Activated CD8-positive, alpha-beta T cell treated with anti-CD3 and anti-CD28 coated beads, Interleukin-2, amount 10 ng/mL, durations not matched to agents 7 days and 5 days (primary cell): ENCODE measurements at regions not wholly inside any gene's neighbourhood (a gene's known extent, or its start where the extent isn't known, plus 50 kb on each side); places are given as distances from the start of the nearest gene placed in this dataset.

ENCODE experiments used
- ATAC-seq: fragments of 150-1000 bp; cut with Tn5 transposase; one replicate; pipeline ENCODE4 v1.10.0; 2021; ENCODE audit warnings: moderate library complexity
- CTCF ChIA-PET: fragments of 350-600 bp; sonication (Branson Sonifier 250); formaldehyde crosslinking; loops from one replicate; lab custom pipeline; 2021; ENCODE audit warnings: antibody characterized with exemption; lab: Charles Lee
- POLR2A ChIA-PET: fragments of 350-600 bp; sonication (Branson Sonifier 250); formaldehyde crosslinking; loops from one replicate; lab custom pipeline; 2021; ENCODE audit warnings: antibody characterized with exemption; lab: Charles Lee
- DNase-seq: peaks from one replicate; pipeline ENCODE4 v3.0.0-alpha.2; 2020
- H3K27ac Mint-ChIP-seq: one replicate; pipeline ENCODE4 v1.8.0; 2021; ENCODE audit warnings: mild to moderate bottlenecking, mixed read lengths
- H3K27me3 Mint-ChIP-seq: one replicate; pipeline ENCODE4 v1.8.0; 2021; ENCODE audit warnings: low read depth, mixed read lengths
- H3K36me3 Mint-ChIP-seq: one replicate; pipeline ENCODE4 v1.8.0; 2021; ENCODE audit warnings: low read depth, mixed read lengths
- H3K4me1 Mint-ChIP-seq: one replicate; pipeline ENCODE4 v1.8.0; 2021; ENCODE audit warnings: low read depth, mixed read lengths
- H3K4me3 Mint-ChIP-seq: one replicate; pipeline ENCODE4 v1.8.0; 2021; ENCODE audit warnings: mild to moderate bottlenecking, mixed read lengths
- H3K9me3 Mint-ChIP-seq: one replicate; pipeline ENCODE4 v1.8.0; 2022; ENCODE audit warnings: mixed read lengths; ENCODE audit not compliant: insufficient read depth

- ChIA-PET CTCF (no interaction called here), POLR2A (no interaction called here)
- no peak for ATAC-seq
- Mint-ChIP-seq H3K4me1 (no peaks in the 10 kb centered on the region), H3K27me3 (peaks cover 2% of the 10 kb centered on the region), H3K4me3 (no peak overlapping the region), H3K27ac (no peak overlapping the region), H3K9me3 (no peaks in the 10 kb centered on the region), H3K36me3 (no peaks in the 10 kb centered on the region)
- DNase-seq: no peak
Measured at GRCh38 chr3:124234852-124235252, 242.9 kb upstream of the ROPN1 start.

DNA sequence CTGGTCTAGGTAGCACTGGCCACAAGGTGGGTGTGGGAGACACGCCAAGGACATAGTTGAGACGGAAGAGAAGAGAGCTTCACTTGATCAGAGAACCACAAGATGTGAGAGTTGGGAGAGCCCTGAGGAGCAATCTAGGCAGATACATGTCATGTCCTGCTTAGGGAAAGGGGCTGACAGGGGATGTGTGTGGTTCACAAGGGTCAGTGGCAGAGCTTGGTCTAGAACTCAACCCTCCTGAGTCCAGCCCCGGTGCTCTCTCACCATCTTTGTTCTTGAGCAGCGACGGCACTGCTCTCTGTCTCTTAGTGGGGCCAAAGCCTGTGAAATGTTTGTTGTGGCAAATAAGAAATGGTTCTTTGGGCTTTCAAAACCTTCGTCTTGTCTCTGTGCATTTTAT, 243.5 kb upstream of the ROPN1 start:
- ChIA-PET CTCF (no interaction called here), POLR2A (no interaction called here)
- no peaks in the 10 kb centered on the region for H3K27me3 Mint-ChIP-seq
- no peaks in the 10 kb centered on the region for H3K9me3 Mint-ChIP-seq
- DNase-seq (no peak), ATAC-seq (no peak)
- no peaks in the 10 kb centered on the region for H3K36me3 Mint-ChIP-seq
- no peak overlapping the region for H3K4me3 Mint-ChIP-seq
- H3K27ac Mint-ChIP-seq: no peak overlapping the region
- H3K4me1 Mint-ChIP-seq: no peaks in the 10 kb centered on the region

DNA sequence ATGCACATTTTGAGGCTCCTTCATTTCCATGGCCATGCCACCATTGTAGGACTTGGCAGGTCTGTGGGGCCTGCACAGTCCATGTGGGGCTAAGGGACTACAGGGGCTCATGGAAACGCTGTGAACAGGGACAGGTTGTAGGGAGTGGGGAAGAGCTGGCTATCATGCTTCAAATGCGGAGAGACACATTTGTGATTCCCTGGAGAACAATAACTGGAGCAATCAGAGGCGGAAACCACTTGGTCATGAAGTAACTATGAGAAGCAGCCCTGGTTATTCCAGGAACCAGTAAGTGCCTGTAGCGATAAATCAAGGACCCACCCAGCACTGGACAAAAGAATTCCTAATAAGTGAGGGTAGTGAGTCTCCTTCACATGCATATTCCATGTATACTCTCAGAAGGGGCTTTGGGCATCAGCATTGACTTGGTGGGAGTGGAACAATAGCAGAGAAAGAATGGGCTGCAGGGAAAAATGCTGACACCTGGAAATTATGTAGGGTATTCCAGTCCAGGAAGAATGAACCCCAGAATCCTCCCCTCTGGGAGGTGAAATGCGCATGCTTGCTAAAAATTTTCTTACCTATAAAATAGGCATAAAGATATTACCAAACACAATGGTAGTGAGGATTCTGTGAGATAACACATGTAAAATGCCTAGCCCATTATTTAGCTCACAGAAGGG, 251.4 kb upstream of the ROPN1 start:
- DNase-seq (no peak), ATAC-seq (no peak)
- Mint-ChIP-seq H3K27ac (no peak overlapping the region), H3K36me3 (no peaks in the 10 kb centered on the region), H3K4me3 (no peak overlapping the region), H3K27me3 (peaks cover 7% of the 10 kb centered on the region), H3K4me1 (no peaks in the 10 kb centered on the region), H3K9me3 (no peaks in the 10 kb centered on the region)
- ChIA-PET CTCF (no interaction called here), POLR2A (no interaction called here)

DNA sequence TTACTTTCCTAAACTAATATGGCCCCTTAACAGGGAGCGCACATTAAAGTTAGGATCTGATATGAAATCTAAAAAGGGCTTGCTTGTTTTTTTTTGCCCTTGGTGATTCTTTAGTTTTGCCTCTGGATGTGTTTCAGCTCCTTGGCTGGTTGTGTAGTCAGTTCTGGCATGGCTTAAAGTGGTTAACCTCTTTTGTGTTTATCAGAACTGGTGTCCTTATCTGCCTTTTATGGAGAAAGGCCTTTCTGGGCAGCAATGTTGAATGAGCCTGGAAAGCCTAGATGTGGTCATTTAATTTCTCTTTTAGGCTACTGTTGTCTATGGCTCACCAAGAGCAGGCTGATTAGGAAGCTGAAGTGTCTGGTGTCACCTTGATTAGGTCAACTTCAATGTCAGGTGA, 254.5 kb upstream of the ROPN1 start:
- ATAC-seq: no peak
- H3K9me3 Mint-ChIP-seq: no peaks in the 10 kb centered on the region
- ChIA-PET POLR2A (no interaction called here), CTCF (interaction anchor here (1.0 kb wide), 1 partner anchor 231 kb away, joined by 3 read pairs; no protein-coding TSS in a partner anchor)
- peaks cover 4% of the 10 kb centered on the region for H3K4me1 Mint-ChIP-seq
- H3K27ac Mint-ChIP-seq: no peak overlapping the region
- no peaks in the 10 kb centered on the region for H3K36me3 Mint-ChIP-seq
- H3K27me3 Mint-ChIP-seq: peaks cover 18% of the 10 kb centered on the region
- no peak overlapping the region for H3K4me3 Mint-ChIP-seq
- no peak for DNase-seq

DNA sequence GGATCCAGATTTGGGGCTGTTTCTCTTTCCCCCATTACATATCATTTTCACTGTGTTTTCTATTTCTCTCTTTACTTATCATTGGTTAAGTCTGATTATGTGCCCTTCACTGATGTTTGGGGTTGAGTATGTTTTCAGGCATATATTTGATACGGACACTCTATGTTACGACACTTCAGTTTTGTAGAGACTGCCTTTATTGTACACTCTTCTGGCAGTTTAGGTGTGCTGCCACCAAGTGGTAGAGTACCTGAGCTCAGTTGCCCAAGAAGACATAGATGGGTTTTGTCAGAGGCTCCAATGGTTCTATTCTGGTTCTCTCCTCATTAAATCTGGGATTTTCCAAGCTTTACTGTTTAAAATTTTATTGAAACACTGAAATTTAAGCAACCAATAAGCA, 255.0 kb upstream of the ROPN1 start:
- Mint-ChIP-seq H3K4me3 (no peak overlapping the region), H3K27me3 (peaks cover 18% of the 10 kb centered on the region), H3K36me3 (no peaks in the 10 kb centered on the region), H3K27ac (no peak overlapping the region), H3K4me1 (peaks cover 4% of the 10 kb centered on the region), H3K9me3 (no peaks in the 10 kb centered on the region)
- CTCF ChIA-PET: interaction anchor here (1.0 kb wide), 1 partner anchor 231 kb away, joined by 3 read pairs; no protein-coding TSS in a partner anchor
- DNase-seq: no peak
- no peak for ATAC-seq
- POLR2A ChIA-PET: no interaction called here

DNA sequence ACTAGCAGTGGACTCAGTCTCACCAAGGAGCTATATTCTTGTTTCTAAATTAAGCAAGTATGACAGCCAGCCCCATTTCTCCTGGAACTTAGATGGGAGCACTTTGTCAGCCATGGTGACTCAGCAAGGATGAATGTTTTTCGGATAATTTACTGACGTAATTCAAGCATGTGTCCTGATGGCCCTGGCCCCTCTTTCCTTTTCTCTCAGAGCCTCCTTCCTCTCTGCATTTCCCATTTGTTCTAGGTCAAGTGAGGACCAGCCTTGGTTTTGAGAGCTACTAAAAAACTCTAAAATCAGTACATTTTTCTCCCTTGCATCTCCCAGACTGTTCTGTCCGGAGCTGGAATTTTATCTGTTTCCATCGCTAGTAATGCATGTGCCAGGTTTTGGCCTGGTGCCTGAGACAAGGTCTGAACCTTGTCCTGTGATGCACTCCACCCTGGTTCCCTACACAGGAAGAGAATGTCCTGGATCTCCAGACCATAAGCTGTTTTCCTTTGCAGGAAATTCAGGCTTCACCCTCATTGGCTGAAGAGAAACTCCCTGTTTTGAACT, 256.6 kb upstream of the ROPN1 start:
- CTCF ChIA-PET: interaction anchor here (0.6 kb wide), 1 partner anchor 506 kb away, joined by 3 read pairs; no protein-coding TSS in a partner anchor
- Mint-ChIP-seq H3K4me3 (no peak overlapping the region), H3K4me1 (peaks cover 4% of the 10 kb centered on the region), H3K27me3 (peaks cover 21% of the 10 kb centered on the region), H3K9me3 (no peaks in the 10 kb centered on the region), H3K27ac (no peak overlapping the region), H3K36me3 (no peaks in the 10 kb centered on the region)
- POLR2A ChIA-PET: no interaction called here
- DNase-seq (no peak), ATAC-seq (no peak)

GRCh38 chr3:124249038-124249437, 257.1 kb upstream of the ROPN1 start:
- DNase-seq (no peak), ATAC-seq (no peak)
- H3K27ac Mint-ChIP-seq: no peak overlapping the region
- H3K4me1 Mint-ChIP-seq: peaks cover 4% of the 10 kb centered on the region
- no peaks in the 10 kb centered on the region for H3K9me3 Mint-ChIP-seq
- H3K36me3 Mint-ChIP-seq: no peaks in the 10 kb centered on the region
- POLR2A ChIA-PET: no interaction called here
- no peak overlapping the region for H3K4me3 Mint-ChIP-seq
- H3K27me3 Mint-ChIP-seq: peaks cover 21% of the 10 kb centered on the region
- CTCF ChIA-PET: interaction anchor here (0.6 kb wide), 1 partner anchor 507 kb away, joined by 3 read pairs; no protein-coding TSS in a partner anchor

DNA sequence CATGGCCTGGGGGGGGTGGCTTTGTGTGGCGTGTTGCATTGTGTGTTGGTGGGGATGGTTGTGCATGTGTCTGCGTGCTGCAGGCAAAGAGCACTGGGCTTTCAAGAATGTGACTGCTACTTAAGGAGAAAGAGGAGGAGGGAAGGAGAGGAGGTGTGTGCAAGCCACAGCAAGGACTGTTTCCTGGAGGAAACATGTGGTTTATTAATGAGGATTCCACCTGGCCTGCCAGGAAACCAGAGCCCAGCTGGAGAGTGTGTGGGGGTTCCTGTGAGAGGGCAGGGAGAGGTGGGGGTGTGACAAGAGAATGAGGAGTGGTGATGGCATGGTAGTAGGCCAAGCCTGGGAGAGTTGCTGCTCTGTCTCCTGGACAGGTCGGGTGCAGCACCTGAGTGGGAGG, 258.1 kb upstream of the ROPN1 start:
- Mint-ChIP-seq H3K27ac (no peak overlapping the region), H3K9me3 (no peaks in the 10 kb centered on the region), H3K4me1 (peaks cover 4% of the 10 kb centered on the region), H3K27me3 (peaks cover 21% of the 10 kb centered on the region), H3K36me3 (no peaks in the 10 kb centered on the region), H3K4me3 (no peak overlapping the region)
- ChIA-PET CTCF (no interaction called here), POLR2A (no interaction called here)
- DNase-seq (no peak), ATAC-seq (no peak)

DNA sequence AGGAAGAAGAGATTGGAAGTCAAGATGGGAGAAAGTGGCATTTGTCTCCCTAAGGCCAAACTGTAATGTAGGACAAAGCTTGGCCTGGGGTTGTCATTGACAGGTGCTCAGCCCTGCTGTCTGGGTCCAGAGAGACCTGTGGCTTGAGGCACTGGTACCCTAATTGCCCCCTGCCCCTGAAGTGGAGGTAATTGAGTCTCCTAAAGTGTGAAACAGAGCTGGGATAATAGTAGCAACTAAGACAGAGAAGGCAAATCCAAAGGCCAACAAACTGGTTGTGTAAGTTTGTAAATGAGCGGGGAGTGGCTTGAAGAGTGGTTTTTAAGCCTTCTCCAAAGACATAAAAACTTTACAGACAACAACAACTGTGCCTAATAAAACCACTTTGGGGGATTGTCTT, 264.2 kb upstream of the ROPN1 start:
- Mint-ChIP-seq H3K4me3 (no peak overlapping the region), H3K36me3 (no peaks in the 10 kb centered on the region), H3K27ac (no peak overlapping the region), H3K9me3 (no peaks in the 10 kb centered on the region), H3K4me1 (no peaks in the 10 kb centered on the region), H3K27me3 (peaks cover 3% of the 10 kb centered on the region)
- ATAC-seq (no peak), DNase-seq (no peak)
- ChIA-PET POLR2A (no interaction called here), CTCF (no interaction called here)

DNA sequence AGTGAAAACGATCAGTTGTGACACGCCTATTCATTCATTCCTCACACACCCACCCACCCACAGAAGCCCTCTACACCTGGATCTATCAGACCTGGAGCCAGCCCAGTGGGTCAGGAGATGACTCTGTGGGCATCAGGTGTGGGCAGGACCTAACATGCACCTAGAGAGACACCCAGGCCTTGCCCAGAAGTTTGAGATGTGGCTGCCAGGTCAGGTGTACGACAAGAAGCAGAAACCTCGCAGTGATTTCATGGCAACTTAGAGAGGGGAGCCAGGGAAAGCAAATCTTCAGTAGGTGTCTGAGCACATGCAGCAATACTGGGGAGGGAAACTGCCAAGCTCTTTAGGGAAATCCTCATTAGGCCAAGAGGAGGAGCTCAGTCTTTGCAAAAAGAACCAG, 264.7 kb upstream of the ROPN1 start:
- ATAC-seq (no peak), DNase-seq (no peak)
- H3K36me3 Mint-ChIP-seq: no peaks in the 10 kb centered on the region
- no peak overlapping the region for H3K27ac Mint-ChIP-seq
- no peaks in the 10 kb centered on the region for H3K9me3 Mint-ChIP-seq
- ChIA-PET POLR2A (no interaction called here), CTCF (no interaction called here)
- H3K4me1 Mint-ChIP-seq: no peaks in the 10 kb centered on the region
- no peak overlapping the region for H3K4me3 Mint-ChIP-seq
- H3K27me3 Mint-ChIP-seq: peaks cover 3% of the 10 kb centered on the region

DNA sequence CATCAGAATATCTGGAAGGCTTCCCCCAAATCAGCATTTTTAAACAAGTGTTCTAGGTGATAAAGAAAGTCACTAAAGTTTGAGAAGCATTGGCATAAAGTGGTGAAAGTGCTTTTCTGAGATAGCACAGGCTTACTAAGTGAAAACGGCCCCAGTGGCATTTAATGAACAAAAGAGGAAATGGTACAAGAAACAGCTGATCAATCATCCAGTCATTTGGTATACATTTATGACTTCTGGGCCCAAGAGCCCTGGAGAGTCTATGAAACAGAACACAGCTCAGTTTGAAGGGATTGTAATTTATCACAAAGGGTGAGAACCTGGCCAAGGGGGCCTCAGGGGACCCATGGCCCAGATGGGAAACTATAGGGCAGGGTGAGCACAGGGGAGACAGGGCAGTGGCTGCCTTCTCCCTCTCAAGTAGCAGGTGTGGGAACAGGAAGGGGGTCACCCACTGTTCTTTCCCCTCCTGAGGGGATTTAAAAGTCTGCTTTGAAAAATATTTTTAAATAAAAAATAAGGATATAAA, 265.5 kb upstream of the ROPN1 start:
- Mint-ChIP-seq H3K27ac (no peak overlapping the region), H3K4me3 (no peak overlapping the region), H3K36me3 (no peaks in the 10 kb centered on the region), H3K9me3 (no peaks in the 10 kb centered on the region), H3K27me3 (peaks cover 3% of the 10 kb centered on the region), H3K4me1 (no peaks in the 10 kb centered on the region)
- ATAC-seq: no peak
- CTCF ChIA-PET: no interaction called here
- no peak for DNase-seq
- POLR2A ChIA-PET: no interaction called here

DNA sequence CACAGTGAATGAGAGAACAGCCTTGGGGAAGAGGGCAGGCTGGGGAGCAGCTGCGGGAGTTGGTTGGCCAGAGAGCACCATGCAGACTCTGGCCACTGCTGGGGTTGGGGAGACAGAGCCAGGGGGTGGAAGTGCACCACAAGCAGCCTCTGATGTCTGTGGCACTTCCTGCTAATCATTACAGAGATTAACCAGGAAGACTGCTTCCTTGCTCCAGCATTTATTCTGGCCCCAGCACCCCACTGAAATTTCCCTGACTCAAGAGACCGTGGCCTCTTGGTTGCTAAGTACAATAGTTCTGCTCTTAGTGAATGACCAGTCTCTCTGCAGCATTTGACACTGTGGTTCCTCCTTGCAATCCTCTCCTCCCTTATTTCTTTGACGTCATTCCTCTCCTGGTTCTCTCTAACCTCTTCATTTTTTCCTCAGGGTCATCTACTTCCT, 266.2 kb upstream of the ROPN1 start:
- Mint-ChIP-seq H3K27ac (no peak overlapping the region), H3K4me1 (no peaks in the 10 kb centered on the region), H3K4me3 (no peak overlapping the region), H3K27me3 (peaks cover 3% of the 10 kb centered on the region), H3K36me3 (no peaks in the 10 kb centered on the region), H3K9me3 (no peaks in the 10 kb centered on the region)
- CTCF ChIA-PET: no interaction called here
- POLR2A ChIA-PET: no interaction called here
- DNase-seq (no peak), ATAC-seq (no peak)
